Cerebellar nuclear complex (tissue), 1 donor: ENCODE measurements at regions not wholly inside any gene's neighbourhood (a gene's known extent, or its start where the extent isn't known, plus 50 kb on each side); places are given as distances from the start of the nearest gene placed in this dataset.

ENCODE experiments used
- DNase-seq, 2 experiments: peaks; one replicate each; lab custom pipeline; 2025; lab: John Stamatoyannopoulos, UW

DNA sequence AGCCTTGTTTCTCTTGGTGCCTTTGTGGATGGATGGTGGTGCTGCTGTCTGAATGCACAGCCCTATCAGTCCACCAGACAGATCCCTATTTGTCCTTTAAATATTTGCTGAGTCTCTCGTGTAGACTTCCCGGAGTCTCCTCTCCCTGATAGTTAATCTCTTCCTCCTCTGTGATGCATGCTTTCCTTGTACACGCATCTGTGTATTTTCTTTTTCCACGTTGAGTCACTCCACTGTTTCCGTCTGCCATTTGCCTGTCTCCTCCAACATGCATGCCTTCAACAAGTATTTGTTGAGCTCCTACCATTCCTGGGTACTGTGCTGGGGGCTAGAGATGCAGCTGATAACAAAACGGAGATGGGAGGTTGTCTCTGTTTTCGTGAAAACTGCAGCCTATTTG is 282.6 kb downstream of the HAPSTR1 start:
- no peak for DNase-seq

GRCh38 chr16:9378876-9379275 is 287.4 kb downstream of the HAPSTR1 start:
- DNase-seq = no peak

- no peak for DNase-seq
These were observed 288.8 kb downstream of the HAPSTR1 start for GRCh38 chr16:9380221-9380620.

DNA sequence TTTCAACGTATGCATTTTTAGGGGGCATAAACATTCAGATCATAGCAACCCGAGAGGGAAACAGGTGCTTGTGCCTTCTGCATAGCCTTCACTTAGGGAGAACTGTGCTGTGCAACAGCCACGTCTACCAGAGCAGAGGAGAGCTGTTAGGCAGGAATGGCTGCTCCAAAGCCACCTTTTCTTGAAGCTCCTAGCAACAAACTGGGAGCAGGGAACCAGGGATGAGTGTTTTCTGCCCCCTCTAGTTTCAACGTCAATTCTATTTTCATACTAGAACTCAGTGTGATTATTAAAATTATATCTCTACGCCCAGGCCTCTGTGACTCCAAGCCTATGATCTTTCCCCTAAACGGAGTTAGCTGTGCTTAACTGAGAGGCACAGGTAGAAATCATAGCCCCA is 290.0 kb downstream of the HAPSTR1 start:
- DNase-seq = no peak

DNA sequence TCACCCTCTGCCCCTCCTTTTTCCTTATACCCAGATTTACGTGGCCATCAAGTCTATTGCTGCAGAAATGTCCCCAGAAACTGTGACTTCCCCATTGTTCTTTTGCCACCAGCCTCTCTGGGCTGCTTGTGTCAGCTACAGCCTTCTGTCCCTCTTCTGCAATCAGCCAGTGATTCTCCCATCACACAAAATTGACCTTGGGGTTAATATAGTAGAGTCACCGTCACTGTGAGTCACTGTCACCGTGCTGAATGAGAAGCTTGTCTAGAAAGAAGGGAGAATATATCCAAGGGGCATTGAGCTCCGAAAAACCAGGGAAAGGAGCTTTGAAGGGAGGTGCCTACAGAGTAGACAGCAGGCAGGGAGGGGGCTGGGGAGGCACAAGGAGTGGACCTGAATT is 290.5 kb downstream of the HAPSTR1 start:
- no peak for DNase-seq

GRCh38 chr16:9383281-9383680 is 291.8 kb downstream of the HAPSTR1 start:
- DNase-seq = no peak

- no peak for DNase-seq
These were observed 292.7 kb downstream of the HAPSTR1 start for GRCh38 chr16:9384141-9384540.

- DNase-seq = no peak
These were observed 298.2 kb downstream of the HAPSTR1 start for GRCh38 chr16:9389543-9390207.

GRCh38 chr16:9392956-9393355 is 301.5 kb downstream of the HAPSTR1 start:
- DNase-seq = no peak

DNA sequence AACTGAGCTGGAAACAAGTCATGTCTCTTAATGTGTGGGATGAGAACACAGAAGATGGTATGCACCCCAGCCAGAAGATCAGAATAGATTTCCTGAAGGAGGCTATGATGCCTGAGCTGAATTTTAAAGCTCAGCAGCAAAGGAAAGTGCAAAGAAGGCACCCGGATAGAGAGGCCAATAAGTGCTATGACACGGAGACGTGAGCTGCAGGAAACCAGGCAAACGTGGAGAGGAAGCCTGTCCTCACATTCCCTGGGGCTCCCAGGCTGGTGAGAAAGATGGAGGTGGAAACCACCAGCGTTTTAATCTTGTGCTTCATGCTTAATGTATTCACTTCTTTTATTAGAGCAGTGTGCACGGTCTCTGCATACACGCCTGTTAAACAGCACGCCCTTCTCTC is 302.1 kb downstream of the HAPSTR1 start:
- no peak for DNase-seq

GRCh38 chr16:9395958-9396359 is 304.5 kb downstream of the HAPSTR1 start:
- no peak for DNase-seq

DNA sequence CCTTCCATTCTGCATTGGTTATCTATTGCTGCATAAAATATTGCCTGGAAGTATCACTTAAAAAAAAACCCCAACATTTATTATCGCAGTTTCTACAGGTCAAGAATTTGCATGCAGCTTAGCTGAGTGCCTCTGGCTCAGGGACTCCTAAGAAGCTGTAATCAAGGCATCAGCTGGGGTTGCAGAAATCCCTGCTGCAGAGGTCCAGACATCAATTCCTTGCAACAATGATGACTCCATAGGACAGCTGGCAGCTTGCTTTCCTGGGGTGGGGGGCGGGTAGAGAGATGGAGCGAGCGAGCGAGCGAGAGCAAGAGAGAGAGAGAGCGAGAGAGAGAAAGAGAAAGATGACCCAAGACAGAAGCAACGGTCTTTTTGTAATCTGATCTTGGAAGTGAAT is 308.1 kb downstream of the HAPSTR1 start:
- no peak for DNase-seq

- no peak for DNase-seq
These were observed 309.7 kb downstream of the HAPSTR1 start for GRCh38 chr16:9401173-9401572.

GRCh38 chr16:9402293-9402860 is 310.9 kb downstream of the HAPSTR1 start:
- no peak for DNase-seq

DNA sequence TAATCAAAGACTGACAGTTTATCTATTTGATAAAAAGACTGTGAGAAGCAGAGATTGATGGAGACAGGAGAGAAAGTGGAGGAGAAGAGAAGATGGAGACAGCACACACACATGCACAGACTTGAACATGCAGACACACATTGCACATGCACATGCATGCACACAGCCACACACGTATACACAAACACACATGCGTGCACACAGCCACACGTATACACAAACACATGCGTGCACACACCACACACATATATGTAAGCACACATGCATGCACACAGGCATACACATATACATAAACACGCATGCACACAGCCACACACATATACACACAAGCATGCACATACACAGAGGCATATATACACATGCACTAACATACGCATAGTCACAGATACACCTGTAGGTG is 313.4 kb downstream of the HAPSTR1 start:
- DNase-seq = no peak

DNA sequence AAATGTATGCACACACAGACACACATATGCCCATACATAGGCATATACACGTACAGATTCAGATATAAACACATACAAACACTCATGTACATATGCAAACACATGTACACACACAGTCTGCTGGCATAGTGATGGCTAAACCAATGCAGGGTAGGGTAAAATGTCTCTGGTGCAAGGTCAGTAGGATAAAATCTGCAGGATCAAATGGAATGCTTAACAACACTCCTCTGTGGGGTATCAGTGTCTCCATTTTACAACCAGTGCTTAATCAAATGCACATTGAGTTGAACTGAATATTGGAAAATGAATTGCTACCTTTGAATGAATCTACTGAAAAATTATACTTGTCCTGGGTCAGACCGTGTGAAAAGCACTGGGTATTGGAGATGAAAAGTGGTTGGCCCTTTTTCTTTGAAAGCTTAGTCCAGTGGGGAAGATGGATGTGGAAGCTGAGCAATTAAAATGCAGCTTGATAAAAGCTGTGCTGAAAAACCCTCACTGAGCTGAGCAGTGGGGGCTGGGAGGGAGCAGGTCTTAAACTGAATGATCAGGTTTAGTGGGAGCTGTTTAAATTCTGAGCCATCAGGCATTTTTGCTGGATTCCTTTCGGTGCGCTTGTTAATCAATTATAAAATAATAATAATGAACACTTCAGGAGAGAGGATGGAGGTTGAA is 314.7 kb downstream of the HAPSTR1 start:
- DNase-seq = no peak

DNA sequence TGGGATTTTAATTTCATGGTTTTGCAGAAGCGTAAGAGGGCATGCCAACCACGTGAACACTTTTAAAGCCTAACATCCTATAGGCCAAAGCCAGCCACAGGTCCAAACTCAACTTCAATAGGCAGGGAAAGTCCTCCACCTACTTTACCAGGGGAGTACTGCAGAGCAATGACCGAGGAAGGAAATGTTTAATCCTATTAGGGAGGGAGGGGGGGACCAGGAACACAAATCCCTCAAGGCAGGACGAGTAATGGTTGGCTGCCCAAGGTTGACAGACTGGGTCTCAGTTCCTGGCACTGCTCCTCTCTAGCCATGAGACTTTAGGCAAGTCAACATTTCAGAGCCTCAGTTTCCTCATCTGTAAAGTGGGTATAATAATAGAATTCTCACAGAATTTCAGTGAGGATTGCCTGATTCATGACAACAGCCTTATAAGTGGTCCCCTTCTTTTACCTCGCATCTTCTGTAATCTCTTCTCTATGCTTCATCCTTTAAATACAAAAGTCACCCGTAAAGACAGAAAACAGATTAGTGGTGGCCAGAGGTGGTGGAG is 315.8 kb downstream of the HAPSTR1 start:
- DNase-seq = no peak

- no peak for DNase-seq
These were observed 316.9 kb downstream of the HAPSTR1 start for GRCh38 chr16:9408297-9408878.

GRCh38 chr16:9409560-9410493 is 318.4 kb downstream of the HAPSTR1 start:
- no peak for DNase-seq

- DNase-seq = no peak
These were observed 320.0 kb downstream of the HAPSTR1 start for GRCh38 chr16:9411426-9411825.

DNA sequence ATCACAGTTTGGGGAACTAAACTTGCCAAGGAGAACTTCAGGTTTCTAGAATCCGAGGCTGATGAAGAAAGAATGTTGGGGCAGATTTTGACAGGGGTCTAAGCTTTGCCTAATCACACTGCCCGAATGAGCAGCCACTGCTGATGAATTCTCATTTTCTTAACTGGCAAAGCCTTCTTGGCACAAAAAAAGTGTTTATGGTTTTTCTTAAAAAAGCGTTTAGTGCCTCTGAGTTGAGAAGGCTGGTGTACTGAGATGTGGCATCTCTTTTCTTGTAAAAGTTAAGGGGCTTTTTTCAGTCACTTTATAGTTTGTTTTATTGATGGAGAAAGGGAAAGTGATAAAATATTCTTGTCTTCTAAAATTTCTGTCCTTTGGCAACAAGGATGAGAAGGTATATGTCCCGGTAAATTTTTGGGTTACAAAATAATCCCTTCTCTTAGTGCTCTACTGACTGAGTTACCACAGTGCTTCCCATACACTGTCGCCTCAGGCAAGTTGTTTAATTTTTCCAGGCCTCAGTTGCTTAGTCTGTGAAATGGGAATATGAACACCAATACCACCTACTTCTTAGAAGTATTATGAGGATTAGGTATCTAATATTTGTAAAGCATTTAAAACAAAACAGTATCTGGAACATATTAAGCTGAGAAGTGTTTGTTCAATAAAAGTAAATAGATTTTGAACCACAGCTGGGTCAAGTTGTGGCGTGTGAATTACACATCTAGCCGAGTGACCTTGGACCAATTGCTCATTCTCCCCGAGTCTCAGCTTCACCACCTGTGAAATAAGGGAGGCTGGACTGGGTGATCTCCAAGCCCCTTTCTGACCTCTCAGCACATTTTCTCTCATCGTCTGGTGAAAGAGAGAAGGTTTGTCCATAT is 320.8 kb downstream of the HAPSTR1 start:
- DNase-seq = no peak
